Neural progenitor cell (in vitro differentiated cells): ENCODE measurements at regions not wholly inside any gene's neighbourhood (a gene's known extent, or its start where the extent isn't known, plus 50 kb on each side); places are given as distances from the start of the nearest gene placed in this dataset.

Source experiments
- EZH2 ChIP-seq: fragments of 200-600 bp; sonication (generic); IDR thresholded peaks from 2 replicates; pipeline ENCODE4 v1.6.1; 2017; ENCODE audit warnings: antibody characterized with exemption, mild to moderate bottlenecking, moderate library complexity
- EZH2phosphoT487 ChIP-seq: fragments of 200-600 bp; sonication (generic); IDR thresholded peaks from 2 replicates; pipeline ENCODE4 v1.6.1; 2017; ENCODE audit warnings: antibody characterized with exemption
- TF ChIP-seq, protein P1 (sequence below): fragments of 200-600 bp; sonication (generic); IDR thresholded peaks from 2 replicates; pipeline ENCODE4 v1.5.1; 2017; ENCODE audit warnings: antibody characterized with exemption, mild to moderate bottlenecking

DNA sequence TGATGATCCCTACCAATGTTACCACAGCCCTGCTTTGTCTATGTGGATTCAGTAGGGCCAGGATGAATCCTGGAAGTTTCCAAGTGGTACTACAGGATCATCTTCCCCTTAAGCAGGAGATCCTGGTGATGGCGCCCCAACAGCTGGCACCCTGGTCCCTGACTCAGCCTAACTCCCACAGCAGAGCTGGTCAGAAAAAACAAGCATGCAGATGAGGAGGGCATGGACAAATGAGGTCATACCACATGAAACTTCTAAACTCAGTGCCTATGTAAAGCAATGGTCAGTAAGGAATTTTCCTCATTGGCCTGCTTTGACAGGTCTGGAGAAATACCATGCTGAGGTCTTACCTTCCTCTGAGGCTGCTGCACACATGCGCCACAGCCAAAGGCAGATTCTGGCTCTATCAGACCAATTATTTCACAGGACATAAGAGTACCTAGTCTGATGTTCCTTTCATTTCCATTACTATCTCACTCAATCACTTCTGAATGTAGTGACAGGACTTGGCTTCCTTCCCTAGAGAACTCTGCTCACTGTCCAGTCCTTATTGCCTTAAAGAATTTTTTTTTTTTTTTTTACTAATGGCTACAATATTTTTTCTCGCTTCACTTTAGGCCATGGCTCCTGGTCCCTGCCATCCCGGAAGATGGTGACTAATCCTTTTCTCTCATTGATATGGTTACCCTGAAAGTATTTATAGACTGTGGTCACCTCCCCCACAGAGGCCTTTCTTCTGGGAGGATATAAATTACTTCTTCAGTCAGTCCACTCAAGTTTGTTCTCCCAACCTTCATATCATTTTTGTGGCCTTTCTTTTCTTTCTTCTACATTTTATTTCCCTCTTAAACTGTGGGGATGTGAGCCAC lies 525.2 kb upstream of the PSMD7 start:
- TF ChIP-seq, protein P1, sequence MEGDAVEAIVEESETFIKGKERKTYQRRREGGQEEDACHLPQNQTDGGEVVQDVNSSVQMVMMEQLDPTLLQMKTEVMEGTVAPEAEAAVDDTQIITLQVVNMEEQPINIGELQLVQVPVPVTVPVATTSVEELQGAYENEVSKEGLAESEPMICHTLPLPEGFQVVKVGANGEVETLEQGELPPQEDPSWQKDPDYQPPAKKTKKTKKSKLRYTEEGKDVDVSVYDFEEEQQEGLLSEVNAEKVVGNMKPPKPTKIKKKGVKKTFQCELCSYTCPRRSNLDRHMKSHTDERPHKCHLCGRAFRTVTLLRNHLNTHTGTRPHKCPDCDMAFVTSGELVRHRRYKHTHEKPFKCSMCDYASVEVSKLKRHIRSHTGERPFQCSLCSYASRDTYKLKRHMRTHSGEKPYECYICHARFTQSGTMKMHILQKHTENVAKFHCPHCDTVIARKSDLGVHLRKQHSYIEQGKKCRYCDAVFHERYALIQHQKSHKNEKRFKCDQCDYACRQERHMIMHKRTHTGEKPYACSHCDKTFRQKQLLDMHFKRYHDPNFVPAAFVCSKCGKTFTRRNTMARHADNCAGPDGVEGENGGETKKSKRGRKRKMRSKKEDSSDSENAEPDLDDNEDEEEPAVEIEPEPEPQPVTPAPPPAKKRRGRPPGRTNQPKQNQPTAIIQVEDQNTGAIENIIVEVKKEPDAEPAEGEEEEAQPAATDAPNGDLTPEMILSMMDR = no peak
- no peak for TF ChIP-seq EZH2phosphoT487
- no peak for TF ChIP-seq EZH2
